OCI-LY7 (cell line): ENCODE measurements at regions not wholly inside any gene's neighbourhood (a gene's known extent, or its start where the extent isn't known, plus 50 kb on each side); places are given as distances from the start of the nearest gene placed in this dataset.

Source experiments
- BruUV-seq: library from RNA; stranded (reverse); fragments of 400-500 nt; replicated peaks from 2 replicates; lab custom pipeline; 2021; lab: Mats Ljungman, UMichigan
- CTCF ChIA-PET: fragments of 300-600 bp; sonication (Branson Sonifier 250); formaldehyde crosslinking; loops from one replicate; lab custom pipeline; 2022; ENCODE audit warnings: antibody characterized with exemption; ENCODE audit not compliant: unreplicated experiment; lab: Charles Lee
- POLR2A ChIA-PET: fragments of 300-600 bp; sonication (Branson Sonifier 250); formaldehyde crosslinking; loops from one replicate; lab custom pipeline; 2022; ENCODE audit warnings: antibody characterized with exemption; lab: Charles Lee
- DNase-seq: peaks from one replicate; pipeline ENCODE4 v3.0.0-alpha.2; 2015; ENCODE audit warnings: low spot score
- H2AFZ ChIP-seq: fragments of 200-600 bp; sonication (generic), shearing (Covaris generic); 2 replicates; pipeline ENCODE4 v1.6.1; 2014; ENCODE audit warnings: mild to moderate bottlenecking, antibody characterized with exemption, low read length, moderate library complexity
- H3K27ac ChIP-seq: fragments of 200-600 bp; sonication (generic); 2 replicates; pipeline ENCODE4 v1.5.1; 2014; ENCODE audit warnings: mixed run types, low read depth, mild to moderate bottlenecking, moderate library complexity, low read length, inconsistent platforms; ENCODE audit not compliant: poor library complexity, severe bottlenecking
- H3K36me3 ChIP-seq: fragments of 200-600 bp; sonication (generic); 2 replicates; pipeline ENCODE4 v1.6.1; 2014; ENCODE audit warnings: mild to moderate bottlenecking, antibody characterized with exemption, low read length, moderate library complexity, mixed read lengths; ENCODE audit not compliant: insufficient read depth
- H3K4me1 ChIP-seq: fragments of 200-600 bp; sonication (generic); 2 replicates; pipeline ENCODE4 v1.5.1; 2014; ENCODE audit warnings: mild to moderate bottlenecking, low read length; ENCODE audit not compliant: insufficient read depth, poor library complexity, severe bottlenecking
- H3K4me2 ChIP-seq: fragments of 200-600 bp; sonication (generic); 2 replicates; pipeline ENCODE4 v1.6.1; 2014; ENCODE audit warnings: mild to moderate bottlenecking, low read length
- H3K4me3 ChIP-seq: fragments of 200-600 bp; sonication (generic); 2 replicates; pipeline ENCODE4 v1.5.1; 2014; ENCODE audit warnings: mild to moderate bottlenecking, low read depth, low read length; ENCODE audit not compliant: poor library complexity, severe bottlenecking
- H3K79me2 ChIP-seq: fragments of 200-600 bp; sonication (generic); 2 replicates; pipeline ENCODE4 v1.6.1; 2016; ENCODE audit warnings: low read depth, mild to moderate bottlenecking, low read length, moderate library complexity, mixed read lengths; ENCODE audit not compliant: insufficient read depth
- H3K9me2 ChIP-seq: fragments of 200-600 bp; sonication (generic); 2 replicates; pipeline ENCODE4 v1.6.1; 2016; ENCODE audit warnings: mild to moderate bottlenecking, low read length, mixed read lengths; ENCODE audit not compliant: insufficient read depth
- H3K9me3 ChIP-seq: fragments of 200-600 bp; sonication (generic); 2 replicates; pipeline ENCODE4 v1.6.1; 2014; ENCODE audit warnings: mild to moderate bottlenecking, mixed run types, low read length, mixed read lengths
- H4K20me1 ChIP-seq: fragments of 200-600 bp; sonication (generic); 2 replicates; pipeline ENCODE4 v1.6.1; 2014; ENCODE audit warnings: mild to moderate bottlenecking, antibody characterized with exemption, low read length, moderate library complexity, mixed read lengths; ENCODE audit not compliant: insufficient read depth
- CTCF ChIP-seq: fragments of 200-600 bp; sonication (generic); conservative IDR thresholded peaks from 2 replicates; pipeline ENCODE4 v1.5.1; 2014; ENCODE audit warnings: mild to moderate bottlenecking, antibody characterized with exemption, low read length, moderate library complexity, mixed read lengths
- EZH2phosphoT487 ChIP-seq: fragments of 200-600 bp; sonication (generic); IDR thresholded peaks from 2 replicates; pipeline ENCODE4 v1.6.1; 2018; ENCODE audit warnings: low read depth, borderline replicate concordance, mild to moderate bottlenecking, mixed run types, antibody characterized with exemption, low read length, moderate library complexity, mixed read lengths
- intact Hi-C: fragments of 100-400 bp; cut with micrococcal nuclease; formaldehyde crosslinking; loops from one replicate; pipeline ENCODE4 v1.10.0; 2022; ENCODE audit not compliant: unreplicated experiment

- no peak for DNase-seq
- Histone ChIP-seq H3K9me2 (no peaks in the 10 kb centered on the region), H4K20me1 (no peaks in the 10 kb centered on the region), H3K36me3 (no peaks in the 10 kb centered on the region), H3K9me3 (no peaks in the 10 kb centered on the region), H2AFZ (no peak overlapping the region), H3K4me3 (no peak overlapping the region), H3K79me2 (no peaks in the 10 kb centered on the region), H3K27ac (no peak overlapping the region), H3K4me2 (no peak overlapping the region), H3K4me1 (no peaks in the 10 kb centered on the region)
- intact Hi-C loops = no loop called here
- no TSS peak for BruUV-seq
- POLR2A ChIA-PET = no interaction called here
- CTCF ChIA-PET = no interaction called here
- no peak for TF ChIP-seq CTCF
- TF ChIP-seq EZH2phosphoT487 = no peak
Measured at GRCh38 chr4:125421547-125421946, 106.8 kb downstream of the FAT4 start.

GRCh38 chr4:125423124-125423523 lies 108.4 kb downstream of the FAT4 start:
- ChIA-PET CTCF (no interaction called here), POLR2A (no interaction called here)
- H3K4me3 ChIP-seq = no peak overlapping the region
- BruUV-seq = no TSS peak
- no peak for TF ChIP-seq CTCF
- no peak for TF ChIP-seq EZH2phosphoT487
- no peak overlapping the region for H3K27ac ChIP-seq
- DNase-seq = no peak
- H4K20me1 ChIP-seq = no peaks in the 10 kb centered on the region
- no peaks in the 10 kb centered on the region for H3K79me2 ChIP-seq
- no peak overlapping the region for H3K4me2 ChIP-seq
- intact Hi-C loops = no loop called here
- H3K9me3 ChIP-seq = no peaks in the 10 kb centered on the region
- H3K9me2 ChIP-seq = no peaks in the 10 kb centered on the region
- no peaks in the 10 kb centered on the region for H3K4me1 ChIP-seq
- no peaks in the 10 kb centered on the region for H3K36me3 ChIP-seq
- H2AFZ ChIP-seq = no peak overlapping the region

GRCh38 chr4:125428832-125429231 lies 114.1 kb downstream of the FAT4 start:
- H3K9me3 ChIP-seq = no peaks in the 10 kb centered on the region
- H3K4me1 ChIP-seq = no peaks in the 10 kb centered on the region
- no peak overlapping the region for H3K27ac ChIP-seq
- TF ChIP-seq EZH2phosphoT487 (no peak), CTCF (no peak)
- no peak overlapping the region for H2AFZ ChIP-seq
- H3K4me2 ChIP-seq = no peak overlapping the region
- no peak for DNase-seq
- CTCF ChIA-PET = no interaction called here
- no peaks in the 10 kb centered on the region for H3K9me2 ChIP-seq
- H4K20me1 ChIP-seq = no peaks in the 10 kb centered on the region
- POLR2A ChIA-PET = interaction anchor here (0.9 kb wide), 1 partner anchor 15 kb away, joined by 3 read pairs; no protein-coding TSS in a partner anchor
- H3K4me3 ChIP-seq = no peak overlapping the region
- H3K36me3 ChIP-seq = no peaks in the 10 kb centered on the region
- no peaks in the 10 kb centered on the region for H3K79me2 ChIP-seq
- intact Hi-C loops = no loop called here
- no TSS peak for BruUV-seq
